Spleen (tissue), 11 donors: ENCODE measurements at regions not wholly inside any gene's neighbourhood (a gene's known extent, or its start where the extent isn't known, plus 50 kb on each side); places are given as distances from the start of the nearest gene placed in this dataset.

ENCODE experiments used
- DNase-seq: peaks from one replicate; pipeline ENCODE4 v3.0.0-alpha.2; 2020
- H3K27ac ChIP-seq, 8 donors: fragments of 200-600 bp; sonication (generic) in 7 of 8; 1 replicate in 4 of 8; 2 replicates in 4 of 8; pipeline versions ENCODE4 v1.5.0 to v1.8.0; 2016 to 2021; ENCODE audit warnings: inconsistent platforms in 4 of 8, mild to moderate bottlenecking in 4 of 8, moderate library complexity in 1 of 8
- H3K27me3 ChIP-seq, 7 donors: fragments of 200-600 bp; sonication (generic) in 6 of 7; replicated peaks in 1 of 7; 1 replicate in 4 of 7; 2 replicates in 3 of 7; pipeline versions ENCODE4 v1.5.0 to v1.8.0; 2016 to 2021; ENCODE audit warnings: inconsistent platforms in 3 of 7, mild to moderate bottlenecking in 1 of 7
- H3K36me3 ChIP-seq, 6 donors: fragments of 200-600 bp; sonication (generic) in 5 of 6; 1 replicate in 4 of 6; 2 replicates in 2 of 6; pipeline versions ENCODE4 v1.5.0 to v1.8.0; 2016 to 2021; ENCODE audit warnings: inconsistent platforms in 2 of 6
- H3K4me1 ChIP-seq, 6 donors: fragments of 200-600 bp; sonication (generic) in 5 of 6; 1 replicate in 3 of 6; 2 replicates in 3 of 6; pipeline versions ENCODE4 v1.5.0 to v1.8.0; 2016 to 2021; ENCODE audit warnings: inconsistent platforms in 3 of 6
- H3K4me3 ChIP-seq, 8 donors: fragments of 200-600 bp; sonication (generic) in 7 of 8; 1 replicate in 4 of 8; 2 replicates in 4 of 8; pipeline versions ENCODE4 v1.5.0 to v1.8.0; 2016 to 2021; ENCODE audit warnings: inconsistent platforms in 4 of 8, mild to moderate bottlenecking in 4 of 8, moderate library complexity in 2 of 8
- H3K9me3 ChIP-seq, 8 donors: fragments of 200-600 bp; sonication (generic) in 7 of 8; 1 replicate in 4 of 8; 2 replicates in 4 of 8; pipeline versions ENCODE4 v1.5.0 to v1.8.0; 2016 to 2021; ENCODE audit warnings: inconsistent platforms in 4 of 8
- POLR2A ChIP-seq, 3 donors: fragments of 450-650 bp; IDR thresholded peaks; one replicate each; pipeline ENCODE4 v1.5.1; 2017; ENCODE audit warnings: antibody characterized with exemption in 3 of 3, mild to moderate bottlenecking in 1 of 3
- POLR2AphosphoS5 ChIP-seq, 3 donors: sonication (generic); formaldehyde crosslinking; IDR thresholded peaks; one replicate each; pipeline ENCODE4 v1.5.1; 2017; ENCODE audit warnings: antibody characterized with exemption in 3 of 3
- WGBS, 5 donors: extraction: QIAGEN DNeasy Blood & Tissue Kit in 3 of 5; methylation state at CpG; one replicate each; pipeline versions ENCODE4 v1.1.5 to v1.1.7; 2013 to 2018; 5-methylcytosine and 5-hydroxymethylcytosine counted together
- intact Hi-C: fragments of 100-400 bp; cut with DNase I; formaldehyde crosslinking; loops from one replicate; pipeline ENCODE4 v1.15.0; 2023; ENCODE audit warnings: low total_unique reads
- TF ChIP-seq, protein P1 (sequence below), 11 experiments: fragments of 200-600 bp in 7 of 11; fragments of 450-650 bp in 4 of 11; sonication (generic) in 4 of 11; IDR thresholded peaks in 8 of 11; conservative IDR thresholded peaks in 3 of 11; 1 replicate in 7 of 11; 2 replicates in 4 of 11; pipeline versions ENCODE4 v1.4.0 to v1.8.0; 2016 to 2021; ENCODE audit warnings: antibody characterized with exemption in 11 of 11, inconsistent platforms in 4 of 11, mild to moderate bottlenecking in 1 of 11
- donor health status: healthy with polysubstance abuse.
- donor health status: DM: no; HTN: no; CAD: no; lungs with moderate emphysema.
- donor health status: DM: no; HTN: no; CAD: no.
- donor health status: Bipolar disorder and iron deficiency.
- donor health status: healthy.
- donor health status: DM: no; HTN: no; CAD: no.
- donor health status: DM: yes; HTN: yes; CAD: no.

DNA sequence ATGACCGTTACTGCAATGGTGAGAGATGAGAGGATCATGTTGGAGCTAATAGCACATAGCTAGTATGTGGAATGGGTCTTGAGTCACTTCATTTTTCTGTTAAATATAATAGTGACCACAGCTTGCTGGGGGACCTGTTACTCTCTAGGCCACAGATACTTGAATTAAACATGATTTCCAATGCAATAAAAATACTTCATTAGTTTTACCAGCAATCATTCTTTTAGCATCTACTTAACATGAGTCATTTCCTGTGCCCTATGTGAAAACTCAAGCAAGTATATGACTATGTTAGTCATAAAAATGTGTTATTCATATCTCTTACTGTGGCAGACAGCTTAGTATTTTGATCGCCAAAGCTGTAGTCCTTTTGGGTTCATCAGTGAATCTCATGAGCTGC lies 798.8 kb downstream of the SLC16A7 start:
- intact Hi-C loops = no loop called here
- TF ChIP-seq, protein P1, sequence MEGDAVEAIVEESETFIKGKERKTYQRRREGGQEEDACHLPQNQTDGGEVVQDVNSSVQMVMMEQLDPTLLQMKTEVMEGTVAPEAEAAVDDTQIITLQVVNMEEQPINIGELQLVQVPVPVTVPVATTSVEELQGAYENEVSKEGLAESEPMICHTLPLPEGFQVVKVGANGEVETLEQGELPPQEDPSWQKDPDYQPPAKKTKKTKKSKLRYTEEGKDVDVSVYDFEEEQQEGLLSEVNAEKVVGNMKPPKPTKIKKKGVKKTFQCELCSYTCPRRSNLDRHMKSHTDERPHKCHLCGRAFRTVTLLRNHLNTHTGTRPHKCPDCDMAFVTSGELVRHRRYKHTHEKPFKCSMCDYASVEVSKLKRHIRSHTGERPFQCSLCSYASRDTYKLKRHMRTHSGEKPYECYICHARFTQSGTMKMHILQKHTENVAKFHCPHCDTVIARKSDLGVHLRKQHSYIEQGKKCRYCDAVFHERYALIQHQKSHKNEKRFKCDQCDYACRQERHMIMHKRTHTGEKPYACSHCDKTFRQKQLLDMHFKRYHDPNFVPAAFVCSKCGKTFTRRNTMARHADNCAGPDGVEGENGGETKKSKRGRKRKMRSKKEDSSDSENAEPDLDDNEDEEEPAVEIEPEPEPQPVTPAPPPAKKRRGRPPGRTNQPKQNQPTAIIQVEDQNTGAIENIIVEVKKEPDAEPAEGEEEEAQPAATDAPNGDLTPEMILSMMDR (IDR thresholded peaks at IDR 0.05 in 8 of 11, conservative IDR thresholded peaks at IDR 0.05 in 3 of 11) = no peak
- H3K4me3 ChIP-seq = no peak overlapping the region
- H3K36me3 ChIP-seq = no peaks in the 10 kb centered on the region
- 88 to 92% (median 92%) methylated on average over 2 of the region's 2 CpGs for WGBS, 5 donors
- no peak overlapping the region for H3K27ac ChIP-seq
- no peaks in the 10 kb centered on the region for H3K4me1 ChIP-seq
- peaks cover 0 to 23% (median 13%) of the 10 kb centered on the region in 8 donors for H3K9me3 ChIP-seq
- no peak for DNase-seq
- H3K27me3 ChIP-seq = no peaks in the 10 kb centered on the region

DNA sequence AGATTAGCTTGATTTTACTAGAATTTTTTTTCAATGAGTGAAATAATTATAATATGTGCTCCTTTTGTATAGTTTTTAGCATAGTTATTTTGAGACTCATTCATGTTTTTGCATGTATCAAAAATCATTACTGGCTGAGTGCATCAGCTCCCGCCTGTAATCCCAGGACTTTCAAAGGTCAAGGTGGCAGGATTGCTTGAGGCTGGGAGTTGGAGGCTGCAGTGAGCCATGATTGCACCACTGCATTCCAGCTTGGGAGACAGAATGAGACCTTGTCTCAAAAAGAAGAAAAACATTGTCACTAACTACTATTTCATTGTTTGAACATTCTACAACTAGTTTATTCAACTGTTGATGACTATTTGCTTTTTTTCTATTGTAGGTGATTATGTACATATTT lies 802.7 kb downstream of the SLC16A7 start:
- H3K9me3 ChIP-seq = peaks cover 0 to 6% (median 0%) of the 10 kb centered on the region in 8 donors
- H3K36me3 ChIP-seq = no peaks in the 10 kb centered on the region
- H3K4me3 ChIP-seq = no peak overlapping the region
- DNase-seq = no peak
- intact Hi-C loops = no loop called here
- no peak overlapping the region for H3K27ac ChIP-seq
- H3K27me3 ChIP-seq = no peaks in the 10 kb centered on the region
- 77 to 96% (median 88%) methylated on average over 1 of the region's 1 CpG for WGBS, 5 donors
- TF ChIP-seq POLR2A (IDR thresholded peaks at IDR 0.05) (no peak), POLR2AphosphoS5 (IDR thresholded peaks at IDR 0.05) (no peak)
- TF ChIP-seq, protein P1 (IDR thresholded peaks at IDR 0.05 in 8 of 11, conservative IDR thresholded peaks at IDR 0.05 in 3 of 11) = no peak
- H3K4me1 ChIP-seq = no peaks in the 10 kb centered on the region

DNA sequence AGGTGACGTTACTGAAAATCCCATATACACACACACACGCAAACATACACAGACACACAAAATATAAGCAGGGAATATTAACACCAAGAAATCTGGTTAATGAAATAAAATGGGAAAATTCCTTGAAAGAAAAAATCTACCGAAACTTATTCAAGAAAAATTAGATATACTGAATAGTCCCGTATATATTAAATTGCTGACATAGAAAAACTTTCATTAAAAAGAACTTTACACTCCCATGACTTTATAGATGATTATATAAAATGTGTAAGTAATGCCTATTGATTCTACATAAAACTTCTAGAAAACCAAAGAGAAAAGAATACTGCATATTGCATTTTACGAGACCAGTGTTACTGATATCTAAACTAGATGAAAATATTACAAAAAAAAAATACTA lies 803.2 kb downstream of the SLC16A7 start:
- TF ChIP-seq POLR2A (IDR thresholded peaks at IDR 0.05) = no peak
- no peak for TF ChIP-seq POLR2AphosphoS5 (IDR thresholded peaks at IDR 0.05)
- TF ChIP-seq, protein P1 (IDR thresholded peaks at IDR 0.05 in 8 of 11, conservative IDR thresholded peaks at IDR 0.05 in 3 of 11) = no peak
- H3K27ac ChIP-seq = no peak overlapping the region
- no peaks in the 10 kb centered on the region for H3K36me3 ChIP-seq
- no peaks in the 10 kb centered on the region for H3K4me1 ChIP-seq
- intact Hi-C loops = no loop called here
- no peak for DNase-seq
- H3K4me3 ChIP-seq = no peak overlapping the region
- WGBS, 5 donors = 89 to 98% (median 95%) methylated on average over 5 of the region's 5 CpGs
- H3K27me3 ChIP-seq = no peaks in the 10 kb centered on the region
- H3K9me3 ChIP-seq = peaks cover 0 to under 1% (median 0%) of the 10 kb centered on the region in 8 donors

DNA sequence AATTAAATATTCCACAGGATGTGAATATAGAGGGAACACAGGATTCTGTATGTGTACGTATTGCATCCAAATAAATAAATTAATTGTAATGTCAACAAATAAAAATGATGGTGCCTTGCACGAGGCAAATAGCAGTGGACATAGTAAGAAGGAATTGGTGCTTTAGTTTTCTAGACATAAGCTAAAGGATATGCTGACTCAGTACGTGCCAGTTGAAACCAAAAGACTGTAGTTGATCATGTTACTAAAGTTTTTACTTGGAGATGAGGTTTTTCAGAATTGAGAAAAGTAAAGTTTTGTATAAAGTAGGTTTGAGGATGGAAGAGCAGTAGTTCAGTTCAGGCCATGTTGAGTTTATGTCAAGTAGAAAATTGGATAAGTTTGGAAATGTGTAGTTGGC lies 807.2 kb downstream of the SLC16A7 start:
- H3K9me3 ChIP-seq = no peaks in the 10 kb centered on the region
- no peaks in the 10 kb centered on the region for H3K36me3 ChIP-seq
- no peak for DNase-seq
- H3K4me1 ChIP-seq = no peaks in the 10 kb centered on the region
- TF ChIP-seq POLR2AphosphoS5 (IDR thresholded peaks at IDR 0.05) (no peak), POLR2A (IDR thresholded peaks at IDR 0.05) (no peak)
- TF ChIP-seq, protein P1 (IDR thresholded peaks at IDR 0.05 in 8 of 11, conservative IDR thresholded peaks at IDR 0.05 in 3 of 11) = no peak
- 69 to 86% (median 81%) methylated on average over 3 of the region's 3 CpGs for WGBS, 5 donors
- no peaks in the 10 kb centered on the region for H3K27me3 ChIP-seq
- intact Hi-C loops = no loop called here
- no peak overlapping the region for H3K4me3 ChIP-seq
- H3K27ac ChIP-seq = no peak overlapping the region
